ENCODE measurements at regions not wholly inside any gene's neighbourhood (a gene's known extent, or its start where the extent isn't known, plus 50 kb on each side); places are given as distances from the start of the nearest gene placed in this dataset.

DNA sequence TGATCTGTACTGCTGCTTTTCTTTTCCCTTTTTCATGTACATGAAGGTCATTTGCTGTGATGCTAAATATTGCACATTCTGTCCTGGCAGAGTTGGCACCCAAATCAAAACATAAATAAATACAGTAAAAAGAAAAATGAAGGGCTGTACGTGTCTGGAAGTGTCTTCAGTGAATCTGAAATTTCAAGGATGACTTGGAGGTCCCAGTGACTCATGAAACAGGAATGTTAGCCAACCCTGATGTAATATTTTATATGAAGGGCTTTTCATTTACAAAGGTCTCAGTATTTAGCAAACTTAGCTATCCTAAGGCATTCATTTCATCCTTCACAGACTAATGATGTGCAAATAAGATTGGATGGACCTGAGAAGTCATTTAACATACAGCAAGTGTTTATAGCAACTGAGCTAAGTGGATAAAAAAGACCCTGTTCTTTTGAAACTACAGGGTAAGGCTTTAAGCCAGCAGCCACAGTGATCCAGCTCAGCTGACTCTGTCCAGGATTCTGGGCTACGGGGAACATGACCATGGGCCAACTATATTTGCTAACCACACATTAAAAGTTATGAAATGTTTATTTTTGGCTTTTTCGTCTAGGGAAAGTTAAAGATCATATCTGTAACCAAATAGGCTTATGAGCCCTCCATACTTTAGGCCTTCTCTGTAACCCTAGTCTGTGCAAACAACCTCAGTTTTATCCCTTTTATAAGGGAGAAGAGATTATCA, 104.0 kb upstream of the DMRTA1 start:
- no peak overlapping the region for H3K27ac Mint-ChIP-seq

DNA sequence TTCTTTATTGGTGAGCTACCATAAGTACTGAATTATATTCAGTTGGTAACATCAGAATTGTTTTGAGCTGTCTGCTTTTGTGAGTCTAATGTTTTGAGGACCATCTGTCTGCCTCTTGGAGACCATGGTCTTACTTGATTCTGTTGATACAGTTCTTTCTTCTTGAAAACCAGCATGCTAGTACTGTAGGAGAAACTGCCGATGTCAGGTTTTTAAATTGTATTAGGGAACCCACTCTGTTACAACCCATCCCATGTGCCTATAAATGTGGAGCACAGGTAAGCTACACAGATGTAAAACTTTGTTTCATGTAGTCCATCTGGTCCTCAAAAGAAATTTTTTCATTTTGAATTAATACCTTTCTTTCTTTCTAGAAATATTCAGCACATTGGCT, 103.4 kb upstream of the DMRTA1 start:
- H3K4me3 Mint-ChIP-seq (ENCODE audit: low read depth): no peak overlapping the region
- no peaks in the 10 kb centered on the region for H3K27me3 Mint-ChIP-seq (ENCODE audit: low read depth)
- no peaks in the 10 kb centered on the region for H3K36me3 Mint-ChIP-seq (ENCODE audit: low read depth)
- H3K9me3 Mint-ChIP-seq: no peaks in the 10 kb centered on the region
- no peak for DNase-seq (ENCODE audit: low spot score)
- no peak overlapping the region for H3K27ac Mint-ChIP-seq
- intact Hi-C loops (cut with micrococcal nuclease): no loop called here
- H3K4me1 Mint-ChIP-seq (ENCODE audit: low read depth): no peaks in the 10 kb centered on the region

More for the DNA sequence above, 104.0 kb upstream of the DMRTA1 start:
- Mint-ChIP-seq H3K9me3 (no peaks in the 10 kb centered on the region), H3K4me1 (ENCODE audit: low read depth) (no peaks in the 10 kb centered on the region), H3K36me3 (ENCODE audit: low read depth) (no peaks in the 10 kb centered on the region), H3K27me3 (ENCODE audit: low read depth) (no peaks in the 10 kb centered on the region), H3K4me3 (ENCODE audit: low read depth) (no peak overlapping the region)
- DNase-seq (ENCODE audit: low spot score): no peak
- intact Hi-C loops (cut with micrococcal nuclease): no loop called here

DNA sequence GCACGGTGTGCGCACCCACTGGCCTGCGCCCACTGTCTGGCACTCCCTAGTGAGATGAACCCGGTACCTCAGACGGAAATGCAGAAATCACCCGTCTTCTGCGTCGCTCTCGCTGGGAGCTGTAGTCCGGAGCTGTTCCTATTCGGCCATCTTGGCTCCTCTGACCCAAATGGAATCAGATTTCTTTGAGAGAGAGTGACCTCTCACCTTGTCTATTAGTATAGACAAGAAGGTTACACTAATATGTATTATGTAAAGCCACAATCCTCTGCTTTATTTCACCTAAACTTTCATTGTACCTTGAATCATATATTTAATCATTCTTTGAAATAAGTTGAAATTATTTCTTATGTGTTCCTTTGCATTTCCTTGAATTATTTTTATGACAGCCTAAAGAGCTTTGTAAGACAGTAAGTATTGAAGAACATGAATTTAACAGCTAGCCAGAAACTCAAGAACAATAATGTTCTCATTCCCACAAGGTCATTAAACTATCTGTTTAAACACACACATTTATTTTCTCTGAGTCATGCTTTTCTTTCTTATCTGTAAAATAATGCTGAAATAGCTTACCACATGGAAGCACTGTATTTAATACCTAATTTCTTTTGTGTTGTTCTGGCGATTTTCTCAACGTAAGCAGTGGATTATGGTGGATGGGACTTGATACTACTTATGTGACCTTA, 91.8 kb upstream of the DMRTA1 start:
- H3K4me1 Mint-ChIP-seq (ENCODE audit: low read depth): no peaks in the 10 kb centered on the region
- intact Hi-C loops (cut with micrococcal nuclease): no loop called here
- no peak overlapping the region for H3K27ac Mint-ChIP-seq
- DNase-seq (ENCODE audit: low spot score): no peak
- H3K27me3 Mint-ChIP-seq (ENCODE audit: low read depth): no peaks in the 10 kb centered on the region
- H3K36me3 Mint-ChIP-seq (ENCODE audit: low read depth): no peaks in the 10 kb centered on the region
- no peak overlapping the region for H3K4me3 Mint-ChIP-seq (ENCODE audit: low read depth)
- H3K9me3 Mint-ChIP-seq: peaks cover 4% of the 10 kb centered on the region

GRCh38 chr9:22356985-22357384, 89.6 kb upstream of the DMRTA1 start:
- Mint-ChIP-seq H3K27ac (no peak overlapping the region), H3K36me3 (ENCODE audit: low read depth) (no peaks in the 10 kb centered on the region), H3K4me3 (ENCODE audit: low read depth) (no peak overlapping the region), H3K4me1 (ENCODE audit: low read depth) (no peaks in the 10 kb centered on the region), H3K27me3 (ENCODE audit: low read depth) (no peaks in the 10 kb centered on the region), H3K9me3 (peaks cover 4% of the 10 kb centered on the region)
- intact Hi-C loops (cut with micrococcal nuclease): no loop called here
- DNase-seq (ENCODE audit: low spot score): no peak

- no peak for DNase-seq (ENCODE audit: low spot score)
- Mint-ChIP-seq H3K4me1 (ENCODE audit: low read depth) (no peaks in the 10 kb centered on the region), H3K9me3 (no peaks in the 10 kb centered on the region), H3K27ac (no peak overlapping the region), H3K36me3 (ENCODE audit: low read depth) (no peaks in the 10 kb centered on the region), H3K27me3 (ENCODE audit: low read depth) (no peaks in the 10 kb centered on the region), H3K4me3 (ENCODE audit: low read depth) (no peak overlapping the region)
- intact Hi-C loops (cut with micrococcal nuclease): no loop called here
Observed at GRCh38 chr9:22363421-22363887, 83.2 kb upstream of the DMRTA1 start.

DNA sequence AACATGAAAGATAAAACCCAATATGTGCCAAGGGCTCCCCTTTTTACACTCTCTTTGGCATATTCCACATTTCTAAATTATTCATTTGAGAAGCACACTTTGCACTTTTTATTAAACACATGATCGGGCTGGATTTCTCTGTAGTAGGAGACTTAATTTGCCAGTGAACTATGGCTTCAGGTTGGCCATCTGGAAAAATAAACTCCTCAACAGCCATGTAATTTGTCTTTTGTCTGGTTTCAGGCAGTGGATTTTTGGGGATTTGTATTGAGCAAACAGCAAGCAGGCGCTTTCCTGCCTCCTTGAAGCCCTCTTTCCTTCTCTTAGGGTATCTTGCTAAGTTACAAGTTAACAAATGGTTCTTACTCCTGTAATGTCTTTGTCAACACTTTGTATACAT, 73.0 kb upstream of the DMRTA1 start:
- no peak overlapping the region for H3K4me3 Mint-ChIP-seq (ENCODE audit: low read depth)
- no peaks in the 10 kb centered on the region for H3K9me3 Mint-ChIP-seq
- H3K27me3 Mint-ChIP-seq (ENCODE audit: low read depth): no peaks in the 10 kb centered on the region
- intact Hi-C loops (cut with micrococcal nuclease): no loop called here
- no peak for DNase-seq (ENCODE audit: low spot score)
- H3K36me3 Mint-ChIP-seq (ENCODE audit: low read depth): no peaks in the 10 kb centered on the region
- no peaks in the 10 kb centered on the region for H3K4me1 Mint-ChIP-seq (ENCODE audit: low read depth)
- no peak overlapping the region for H3K27ac Mint-ChIP-seq

DNA sequence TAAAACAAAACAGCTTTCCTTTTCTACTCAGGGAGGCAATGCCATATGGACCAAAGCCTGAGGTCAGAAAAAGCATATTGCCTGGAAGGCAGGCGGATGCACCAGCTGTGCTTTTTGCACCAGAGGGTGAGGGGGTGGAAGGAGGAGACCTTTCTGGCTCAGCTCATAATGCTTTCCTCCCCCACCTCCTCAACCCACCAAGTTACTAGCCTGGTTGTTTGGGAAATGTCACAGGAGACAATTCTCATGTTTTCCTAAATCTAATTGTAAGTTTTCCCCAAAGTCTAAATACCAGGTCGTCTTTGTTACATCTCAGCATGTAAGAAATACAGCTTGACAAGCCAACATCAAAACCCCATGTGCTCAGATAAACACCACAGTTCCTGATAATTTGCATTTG, 72.6 kb upstream of the DMRTA1 start:
- no peaks in the 10 kb centered on the region for H3K36me3 Mint-ChIP-seq (ENCODE audit: low read depth)
- intact Hi-C loops (cut with micrococcal nuclease): no loop called here
- no peak for DNase-seq (ENCODE audit: low spot score)
- H3K27me3 Mint-ChIP-seq (ENCODE audit: low read depth): no peaks in the 10 kb centered on the region
- no peaks in the 10 kb centered on the region for H3K9me3 Mint-ChIP-seq
- H3K27ac Mint-ChIP-seq: no peak overlapping the region
- no peaks in the 10 kb centered on the region for H3K4me1 Mint-ChIP-seq (ENCODE audit: low read depth)
- H3K4me3 Mint-ChIP-seq (ENCODE audit: low read depth): no peak overlapping the region

DNA sequence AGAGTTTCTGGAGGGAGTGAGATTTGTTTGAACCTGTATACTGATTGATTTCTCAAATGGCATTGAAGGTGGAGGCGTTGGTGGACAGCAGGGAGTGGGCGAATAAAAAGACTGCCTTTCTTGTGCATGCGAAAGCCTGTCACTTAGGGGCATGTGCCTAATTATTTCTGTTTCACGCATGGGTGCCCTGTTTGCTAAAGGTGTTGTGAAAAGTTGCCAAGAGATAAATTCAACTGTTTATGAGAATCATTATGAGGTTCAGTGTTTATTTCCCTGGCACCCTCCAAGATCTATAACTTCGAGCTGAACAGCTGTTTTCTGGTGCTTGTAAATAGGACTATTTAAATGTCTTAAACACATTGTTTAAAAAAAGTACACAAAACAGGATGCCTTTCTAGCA, 67.4 kb upstream of the DMRTA1 start:
- Mint-ChIP-seq H3K36me3 (ENCODE audit: low read depth) (no peaks in the 10 kb centered on the region), H3K9me3 (no peaks in the 10 kb centered on the region), H3K27ac (no peak overlapping the region), H3K4me3 (ENCODE audit: low read depth) (no peak overlapping the region), H3K27me3 (ENCODE audit: low read depth) (no peaks in the 10 kb centered on the region), H3K4me1 (ENCODE audit: low read depth) (no peaks in the 10 kb centered on the region)
- intact Hi-C loops (cut with micrococcal nuclease): no loop called here
- DNase-seq (ENCODE audit: low spot score): no peak

GRCh38 chr9:22381170-22381569, 65.5 kb upstream of the DMRTA1 start:
- Mint-ChIP-seq H3K9me3 (no peaks in the 10 kb centered on the region), H3K27me3 (ENCODE audit: low read depth) (no peaks in the 10 kb centered on the region), H3K4me3 (ENCODE audit: low read depth) (no peak overlapping the region), H3K27ac (no peak overlapping the region), H3K4me1 (ENCODE audit: low read depth) (no peaks in the 10 kb centered on the region), H3K36me3 (ENCODE audit: low read depth) (no peaks in the 10 kb centered on the region)
- DNase-seq (ENCODE audit: low spot score): no peak
- intact Hi-C loops (cut with micrococcal nuclease): loop anchor here (10.0 kb wide), 1 partner anchor 86 kb away; no protein-coding TSS in a partner anchor

DNA sequence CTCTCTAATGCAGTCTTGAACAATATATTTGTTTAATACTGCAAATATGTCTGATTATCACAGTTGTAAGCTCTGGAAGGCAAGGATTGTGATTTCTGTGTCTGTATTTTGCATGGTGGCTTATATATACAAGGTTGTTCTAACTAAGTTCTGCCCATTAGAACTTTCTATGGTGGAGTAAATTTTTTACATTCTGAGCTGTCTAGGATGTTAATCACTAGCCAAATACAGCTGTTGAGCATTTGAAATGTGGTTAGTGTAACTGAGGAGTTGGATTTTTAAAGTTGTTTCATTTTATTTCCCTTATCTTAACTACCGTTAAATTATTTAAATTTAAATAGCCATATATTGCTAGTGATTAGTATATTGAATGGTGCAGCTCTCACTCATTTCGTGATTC, 64.3 kb upstream of the DMRTA1 start:
- Mint-ChIP-seq H3K4me3 (ENCODE audit: low read depth) (no peak overlapping the region), H3K9me3 (no peaks in the 10 kb centered on the region), H3K36me3 (ENCODE audit: low read depth) (no peaks in the 10 kb centered on the region), H3K4me1 (ENCODE audit: low read depth) (no peaks in the 10 kb centered on the region), H3K27ac (no peak overlapping the region), H3K27me3 (ENCODE audit: low read depth) (no peaks in the 10 kb centered on the region)
- no peak for DNase-seq (ENCODE audit: low spot score)
- intact Hi-C loops (cut with micrococcal nuclease): loop anchor here (10.0 kb wide), 1 partner anchor 88 kb away; no protein-coding TSS in a partner anchor

DNA sequence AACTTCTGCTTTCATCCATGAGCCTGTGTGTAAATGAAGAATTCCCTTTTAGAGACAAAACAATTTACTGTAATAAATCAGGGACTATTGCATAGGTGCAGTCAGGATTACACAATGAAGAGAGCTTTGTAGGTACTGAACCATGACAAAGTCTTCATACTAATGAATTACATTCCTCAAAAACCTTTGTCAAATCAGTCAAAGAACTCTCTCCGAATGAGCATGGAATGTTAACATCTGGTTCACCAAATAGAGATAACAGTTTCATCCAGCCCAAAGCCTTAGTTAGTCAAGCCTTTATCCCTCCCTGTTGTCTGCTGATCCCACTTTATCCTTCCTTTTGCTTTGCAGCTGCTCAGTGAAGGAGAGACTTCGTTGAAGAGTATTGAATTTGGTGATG, 62.9 kb upstream of the DMRTA1 start:
- Mint-ChIP-seq H3K4me3 (ENCODE audit: low read depth) (no peak overlapping the region), H3K27me3 (ENCODE audit: low read depth) (no peaks in the 10 kb centered on the region), H3K36me3 (ENCODE audit: low read depth) (no peaks in the 10 kb centered on the region), H3K9me3 (no peaks in the 10 kb centered on the region), H3K4me1 (ENCODE audit: low read depth) (no peaks in the 10 kb centered on the region), H3K27ac (no peak overlapping the region)
- intact Hi-C loops (cut with micrococcal nuclease): loop anchor here (10.0 kb wide), 1 partner anchor 89 kb away; no protein-coding TSS in a partner anchor
- no peak for DNase-seq (ENCODE audit: low spot score)

DNA sequence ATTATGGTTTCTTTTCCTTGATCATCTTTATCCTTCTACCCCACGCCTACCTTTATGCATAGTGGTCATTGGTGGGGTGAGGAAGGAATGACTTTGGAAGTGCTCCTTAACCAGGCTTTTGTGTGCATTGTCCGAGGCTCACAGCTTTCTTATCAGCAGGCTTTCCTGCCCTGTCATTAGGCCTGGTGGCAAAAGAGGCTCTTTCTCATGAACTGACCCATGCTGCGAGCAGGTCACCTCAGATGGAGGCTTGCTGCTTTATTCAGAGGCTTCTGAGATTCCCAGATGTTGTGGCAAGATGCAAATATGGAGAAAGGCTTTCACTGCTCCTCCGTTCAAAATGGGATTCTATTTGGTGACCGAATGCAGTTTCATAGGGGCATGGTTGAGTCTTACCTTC, 57.4 kb upstream of the DMRTA1 start:
- Mint-ChIP-seq H3K27me3 (ENCODE audit: low read depth) (no peaks in the 10 kb centered on the region), H3K9me3 (no peaks in the 10 kb centered on the region), H3K4me1 (ENCODE audit: low read depth) (no peaks in the 10 kb centered on the region), H3K27ac (no peak overlapping the region), H3K36me3 (ENCODE audit: low read depth) (no peaks in the 10 kb centered on the region), H3K4me3 (ENCODE audit: low read depth) (no peak overlapping the region)
- intact Hi-C loops (cut with micrococcal nuclease): loop anchor here (10.0 kb wide), 1 partner anchor 94 kb away; no protein-coding TSS in a partner anchor
- no peak for DNase-seq (ENCODE audit: low spot score)

- no peak for DNase-seq (ENCODE audit: low spot score)
- H3K36me3 Mint-ChIP-seq (ENCODE audit: low read depth): no peaks in the 10 kb centered on the region
- H3K4me1 Mint-ChIP-seq (ENCODE audit: low read depth): no peaks in the 10 kb centered on the region
- H3K27ac Mint-ChIP-seq: no peak overlapping the region
- H3K9me3 Mint-ChIP-seq: no peaks in the 10 kb centered on the region
- H3K27me3 Mint-ChIP-seq (ENCODE audit: low read depth): no peaks in the 10 kb centered on the region
- intact Hi-C loops (cut with micrococcal nuclease): no loop called here
- no peak overlapping the region for H3K4me3 Mint-ChIP-seq (ENCODE audit: low read depth)
Observed at GRCh38 chr9:22392523-22392922, 54.1 kb upstream of the DMRTA1 start.
